Epithelial cell of proximal tubule (primary cell): ENCODE measurements at regions not wholly inside any gene's neighbourhood (a gene's known extent, or its start where the extent isn't known, plus 50 kb on each side); places are given as distances from the start of the nearest gene placed in this dataset.

Experiments used
- DNase-seq: peaks from one replicate; pipeline ENCODE4 v3.0.0-alpha.2; 2011; ENCODE audit warnings: low read depth
- H3K4me3 ChIP-seq: 2 replicates; pipeline ENCODE4 v1.5.1; 2011; ENCODE audit warnings: low read depth, mild to moderate bottlenecking, low read length
- TF ChIP-seq, protein P1 (sequence below): conservative IDR thresholded peaks from 2 replicates; pipeline ENCODE4 v1.5.1; 2012; ENCODE audit warnings: low read depth, mild to moderate bottlenecking, low read length

DNA sequence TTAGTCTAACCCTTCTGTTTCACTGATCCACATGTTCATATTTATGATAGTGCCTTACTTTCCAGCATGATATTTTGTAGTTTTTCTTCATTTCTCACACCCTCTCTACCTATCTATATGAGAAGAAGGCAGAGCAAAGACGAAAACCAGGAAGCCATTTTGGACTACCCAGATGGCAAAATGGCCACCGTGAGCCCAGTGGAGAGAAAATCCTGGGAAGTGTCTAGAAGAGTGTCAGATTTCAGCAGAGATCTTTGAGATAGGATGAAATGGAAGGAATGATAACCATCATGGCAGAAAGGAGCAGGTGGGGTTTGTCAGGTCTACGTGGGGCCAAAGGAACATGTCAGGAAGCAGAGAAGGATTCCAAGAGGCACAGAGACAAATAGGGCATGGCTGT lies 84.0 kb upstream of the MYCN start:
- H3K4me3 ChIP-seq, result no peak overlapping the region
- TF ChIP-seq, protein P1, sequence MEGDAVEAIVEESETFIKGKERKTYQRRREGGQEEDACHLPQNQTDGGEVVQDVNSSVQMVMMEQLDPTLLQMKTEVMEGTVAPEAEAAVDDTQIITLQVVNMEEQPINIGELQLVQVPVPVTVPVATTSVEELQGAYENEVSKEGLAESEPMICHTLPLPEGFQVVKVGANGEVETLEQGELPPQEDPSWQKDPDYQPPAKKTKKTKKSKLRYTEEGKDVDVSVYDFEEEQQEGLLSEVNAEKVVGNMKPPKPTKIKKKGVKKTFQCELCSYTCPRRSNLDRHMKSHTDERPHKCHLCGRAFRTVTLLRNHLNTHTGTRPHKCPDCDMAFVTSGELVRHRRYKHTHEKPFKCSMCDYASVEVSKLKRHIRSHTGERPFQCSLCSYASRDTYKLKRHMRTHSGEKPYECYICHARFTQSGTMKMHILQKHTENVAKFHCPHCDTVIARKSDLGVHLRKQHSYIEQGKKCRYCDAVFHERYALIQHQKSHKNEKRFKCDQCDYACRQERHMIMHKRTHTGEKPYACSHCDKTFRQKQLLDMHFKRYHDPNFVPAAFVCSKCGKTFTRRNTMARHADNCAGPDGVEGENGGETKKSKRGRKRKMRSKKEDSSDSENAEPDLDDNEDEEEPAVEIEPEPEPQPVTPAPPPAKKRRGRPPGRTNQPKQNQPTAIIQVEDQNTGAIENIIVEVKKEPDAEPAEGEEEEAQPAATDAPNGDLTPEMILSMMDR, result no peak
- DNase-seq, result no peak

DNA sequence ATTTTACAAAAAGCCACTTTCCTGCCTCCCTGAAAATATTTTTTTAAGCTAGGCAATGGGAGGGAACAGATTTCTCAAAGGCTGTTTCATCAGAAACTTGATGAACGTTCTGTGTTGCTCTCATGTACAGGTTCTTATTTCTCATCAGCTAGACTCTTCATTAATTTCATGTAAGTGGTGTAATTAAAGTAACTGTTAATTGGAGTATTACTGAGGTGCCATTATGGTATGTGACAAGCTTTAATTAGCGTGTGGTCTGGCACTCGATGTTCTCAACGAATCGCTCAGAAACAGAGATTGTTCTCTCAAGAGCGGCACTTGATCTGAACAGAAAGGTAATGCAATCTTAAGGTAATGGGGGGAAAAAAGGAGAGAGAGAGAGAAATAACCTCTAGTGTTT lies 81.9 kb upstream of the MYCN start:
- TF ChIP-seq, protein P1, result no peak
- H3K4me3 ChIP-seq, result no peak overlapping the region
- no peak for DNase-seq

DNA sequence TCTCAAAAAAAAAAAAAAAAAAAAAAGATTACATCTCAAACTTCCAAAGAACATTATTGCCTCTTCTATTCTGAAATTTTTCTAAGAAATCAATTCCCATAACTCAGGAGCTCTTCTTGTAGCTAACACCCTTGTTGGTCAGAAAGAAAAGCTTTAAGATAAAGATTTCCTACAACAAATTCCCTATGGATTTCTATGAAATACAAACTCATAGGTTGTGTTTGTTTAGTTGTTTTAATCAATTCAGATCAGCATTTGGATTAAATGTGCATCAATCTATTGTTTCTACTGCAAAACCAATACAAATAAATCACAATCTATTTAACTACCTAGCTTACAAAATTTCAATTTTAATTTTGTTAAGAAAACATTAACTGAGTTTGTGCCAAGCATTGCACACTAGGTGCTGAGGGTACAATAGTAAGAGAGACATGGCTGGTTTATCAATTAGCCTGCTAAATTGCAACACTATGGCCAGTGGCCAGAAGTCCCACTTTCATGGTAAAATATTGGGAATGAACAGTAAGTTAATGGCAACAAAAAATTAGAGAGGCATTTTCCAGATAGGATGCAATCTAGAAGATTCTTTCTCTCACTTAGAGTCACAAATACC lies 80.2 kb upstream of the MYCN start:
- no peak overlapping the region for H3K4me3 ChIP-seq
- no peak for DNase-seq
- TF ChIP-seq, protein P1, result no peak

DNA sequence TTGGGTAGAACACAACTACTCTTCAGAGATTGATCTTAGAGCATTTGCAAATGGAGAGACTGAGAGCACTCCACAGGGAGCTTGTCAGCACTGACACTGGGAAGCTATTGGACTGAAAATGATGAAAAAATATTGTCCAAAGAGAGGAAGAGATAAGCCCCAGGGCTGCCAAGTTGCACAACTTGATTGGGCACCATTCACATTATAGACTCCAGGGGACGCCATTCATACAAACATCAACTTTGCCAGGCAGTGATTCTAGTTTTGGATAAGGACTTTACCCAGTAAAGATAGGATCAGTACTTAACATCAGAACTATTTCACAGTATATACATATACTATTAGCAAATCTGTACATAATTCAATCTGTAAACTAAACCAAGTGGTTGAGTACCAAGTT lies 79.6 kb upstream of the MYCN start:
- H3K4me3 ChIP-seq, result no peak overlapping the region
- DNase-seq, result no peak
- TF ChIP-seq, protein P1, result no peak

DNA sequence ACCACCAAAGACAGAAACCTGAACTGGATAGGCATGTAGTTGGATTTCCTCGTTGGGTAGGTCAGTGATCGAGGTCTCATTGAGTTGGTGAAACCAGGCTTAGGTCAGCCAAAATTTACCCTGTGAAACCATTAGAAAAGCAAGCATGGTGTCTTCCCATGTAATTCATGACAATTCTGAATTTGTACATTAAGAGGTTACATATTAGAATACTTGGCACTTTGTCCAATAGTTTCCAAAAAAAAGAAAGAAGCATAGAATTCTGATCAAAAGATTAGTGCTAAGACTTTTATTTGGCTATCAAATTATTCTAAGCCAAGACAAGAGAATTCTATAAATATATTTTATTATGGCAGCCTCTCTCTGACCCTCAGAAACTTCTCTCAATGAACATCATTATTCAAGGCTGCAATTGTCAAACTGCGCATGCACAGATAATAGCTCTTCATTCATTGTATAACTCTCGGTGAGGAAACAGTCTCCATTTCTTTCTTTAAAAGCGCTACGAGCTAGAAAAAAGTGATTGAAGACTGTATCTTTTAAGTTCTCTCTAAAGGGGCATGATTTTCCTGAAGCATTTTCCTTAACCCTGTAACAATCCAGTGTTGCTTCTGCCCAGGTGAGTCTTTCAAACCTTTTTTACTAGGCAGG lies 79.1 kb upstream of the MYCN start:
- no peak for DNase-seq
- TF ChIP-seq, protein P1, result no peak

DNA sequence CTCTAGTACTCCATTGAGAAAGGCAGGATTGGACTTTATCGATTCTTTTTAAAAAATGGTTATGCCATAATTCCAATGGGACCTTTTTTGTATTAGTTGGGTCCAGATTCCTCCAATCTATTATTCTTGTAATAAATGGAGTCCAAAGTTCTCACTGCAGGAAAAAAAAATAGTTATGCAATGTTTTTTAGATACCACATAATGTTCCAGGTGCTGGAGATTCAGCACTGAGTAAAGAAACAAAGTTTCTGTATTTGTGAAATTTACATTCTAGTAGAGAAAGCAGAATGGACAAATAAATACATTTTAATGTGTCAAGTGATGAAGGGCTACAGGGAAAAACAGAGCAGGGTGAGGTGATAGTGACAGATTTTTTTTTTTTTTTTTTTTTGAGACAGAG lies 78.5 kb upstream of the MYCN start:
- no peak overlapping the region for H3K4me3 ChIP-seq
- TF ChIP-seq, protein P1, result no peak
- no peak for DNase-seq

More for the DNA sequence above, 79.1 kb upstream of the MYCN start:
- no peak overlapping the region for H3K4me3 ChIP-seq

DNA sequence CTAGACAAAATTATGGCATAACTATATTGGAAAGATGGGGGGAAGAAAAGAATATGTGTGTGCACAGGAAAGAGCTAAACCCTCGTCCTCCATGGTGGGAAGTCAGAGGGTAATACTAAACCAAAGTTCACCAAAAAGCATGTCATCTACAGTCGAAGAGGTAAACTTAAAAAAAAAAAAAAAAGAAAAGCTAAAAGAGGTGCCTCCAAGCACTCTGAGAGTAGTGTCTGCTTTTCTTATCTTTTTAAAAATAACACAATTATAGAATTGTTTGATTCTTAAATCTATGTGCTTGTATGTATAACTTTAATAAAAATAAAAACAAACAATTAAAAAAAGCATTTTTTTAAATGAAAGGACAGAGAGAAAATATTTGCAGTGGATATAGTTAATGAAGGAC lies 77.3 kb upstream of the MYCN start:
- TF ChIP-seq, protein P1, result no peak
- no peak overlapping the region for H3K4me3 ChIP-seq
- no peak for DNase-seq
